ENCODE measurements at regions not wholly inside any gene's neighbourhood (a gene's known extent, or its start where the extent isn't known, plus 50 kb on each side); places are given as distances from the start of the nearest gene placed in this dataset.

DNA sequence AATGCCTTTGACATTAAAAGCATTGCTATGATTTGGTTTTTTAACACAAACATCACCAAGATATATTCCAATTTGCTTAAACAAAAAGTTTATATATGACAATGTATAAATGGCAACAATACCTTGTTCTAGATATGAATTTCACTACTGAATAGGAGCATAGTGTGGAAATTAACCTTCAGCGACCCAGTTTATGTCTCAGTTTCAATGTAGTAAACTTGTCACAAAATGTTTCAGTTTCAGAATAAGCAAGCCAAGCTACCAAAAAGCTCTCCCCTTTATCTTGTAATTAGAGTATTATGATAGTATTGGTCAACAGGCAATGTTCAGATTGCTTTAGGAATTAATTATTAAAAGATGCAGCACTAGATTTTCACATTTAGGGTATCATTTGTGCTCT, 99.6 kb upstream of the PCDH15 start:
- ATAC-seq (replicated peaks) (no peak), DNase-seq (no peak)
- no peak overlapping the region for H3K27ac Mint-ChIP-seq
- peaks cover 3% of the 10 kb centered on the region for H3K36me3 Mint-ChIP-seq (ENCODE audit: insufficient read depth)
- H3K27me3 Mint-ChIP-seq: no peaks in the 10 kb centered on the region
- peaks cover 4 to 8% of the 10 kb centered on the region in 2 donors for H3K9me3 Mint-ChIP-seq
- H3K4me3 Mint-ChIP-seq: no peak overlapping the region
- no peaks in the 10 kb centered on the region for H3K4me1 Mint-ChIP-seq (ENCODE audit: low read depth in 2 of 2)

- no peak overlapping the region for H3K4me3 Mint-ChIP-seq
- H3K4me1 Mint-ChIP-seq (ENCODE audit: low read depth in 2 of 2): no peaks in the 10 kb centered on the region
- H3K36me3 Mint-ChIP-seq (ENCODE audit: insufficient read depth): no peaks in the 10 kb centered on the region
- no peaks in the 10 kb centered on the region for H3K9me3 Mint-ChIP-seq
- DNase-seq: no peak
- no peak for ATAC-seq (replicated peaks)
- no peak overlapping the region for H3K27ac Mint-ChIP-seq
- no peaks in the 10 kb centered on the region for H3K27me3 Mint-ChIP-seq
These were observed 80.0 kb upstream of the PCDH15 start for GRCh38 chr10:54880996-54881395.

DNA sequence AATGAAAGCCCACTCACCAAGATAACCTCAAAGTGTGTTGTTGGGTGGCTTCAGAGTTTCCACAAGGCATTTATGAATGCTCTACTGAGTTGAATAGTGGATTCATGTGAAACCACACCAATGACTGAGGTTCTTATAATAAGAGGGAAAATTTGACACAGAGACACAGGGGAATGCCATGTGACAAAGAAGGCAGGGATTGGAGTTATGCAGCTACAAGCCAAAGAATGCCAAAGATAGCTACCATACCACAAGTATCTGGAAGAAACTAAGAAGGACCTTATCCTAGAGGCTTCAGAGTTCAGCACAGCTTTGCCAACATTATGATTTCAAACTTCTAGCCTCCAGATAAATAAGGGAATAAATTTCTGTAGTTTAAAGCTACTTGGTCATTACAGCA, 68.0 kb upstream of the PCDH15 start:
- Mint-ChIP-seq H3K36me3 (ENCODE audit: insufficient read depth) (no peaks in the 10 kb centered on the region), H3K27ac (no peak overlapping the region), H3K4me3 (no peak overlapping the region), H3K9me3 (peaks cover 6 to 13% of the 10 kb centered on the region in 2 donors), H3K27me3 (no peaks in the 10 kb centered on the region), H3K4me1 (ENCODE audit: low read depth in 2 of 2) (no peaks in the 10 kb centered on the region)
- ATAC-seq (replicated peaks) (no peak), DNase-seq (no peak)

DNA sequence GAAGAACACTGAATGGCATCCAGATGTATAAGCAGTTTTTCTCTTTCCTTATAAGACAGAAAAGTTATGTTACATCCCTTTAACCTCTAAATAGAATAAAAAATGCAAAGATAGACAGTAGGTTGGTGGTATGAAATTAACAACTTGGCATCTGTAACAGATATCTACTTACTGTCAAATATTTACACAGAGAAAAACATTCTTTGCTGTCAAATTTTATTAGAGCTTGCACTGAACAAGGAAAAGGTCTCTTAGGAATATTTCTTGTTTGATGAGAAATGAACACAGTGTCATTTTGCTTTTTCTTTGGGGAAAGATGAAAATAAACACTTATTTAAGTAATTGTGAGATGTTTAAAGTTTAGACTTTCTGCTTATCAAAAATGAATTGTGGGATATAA, 65.6 kb upstream of the PCDH15 start:
- Mint-ChIP-seq H3K27me3 (no peaks in the 10 kb centered on the region), H3K9me3 (peaks cover 5 to 17% of the 10 kb centered on the region in 2 donors), H3K4me1 (ENCODE audit: low read depth in 2 of 2) (no peaks in the 10 kb centered on the region), H3K36me3 (ENCODE audit: insufficient read depth) (no peaks in the 10 kb centered on the region), H3K4me3 (no peak overlapping the region), H3K27ac (no peak overlapping the region)
- DNase-seq (no peak), ATAC-seq (replicated peaks) (no peak)

DNA sequence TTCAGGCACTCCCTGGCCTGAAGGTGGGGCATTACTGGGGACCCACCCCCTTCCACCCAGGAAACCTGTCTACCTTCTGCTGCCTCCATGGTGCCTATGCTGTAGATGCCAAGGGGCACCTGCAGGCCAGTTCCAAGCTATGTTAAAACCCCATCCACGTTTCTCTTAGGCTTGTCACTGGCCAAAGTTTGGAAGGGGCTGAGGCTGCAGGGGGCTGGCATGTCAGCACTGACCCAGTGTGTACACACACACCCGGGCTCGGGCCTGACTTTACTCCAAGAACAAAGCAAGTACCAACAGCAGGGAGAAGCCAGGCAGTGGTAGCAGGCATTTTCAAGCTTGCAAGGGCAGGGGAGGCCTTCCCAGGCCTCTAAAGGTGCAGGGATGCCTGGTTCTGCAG, 53.8 kb upstream of the PCDH15 start:
- no peaks in the 10 kb centered on the region for H3K27me3 Mint-ChIP-seq
- H3K27ac Mint-ChIP-seq: no peak overlapping the region
- H3K4me1 Mint-ChIP-seq (ENCODE audit: low read depth in 2 of 2): no peaks in the 10 kb centered on the region
- no peak overlapping the region for H3K4me3 Mint-ChIP-seq
- ATAC-seq (replicated peaks) (no peak), DNase-seq (no peak)
- H3K36me3 Mint-ChIP-seq (ENCODE audit: insufficient read depth): no peaks in the 10 kb centered on the region
- H3K9me3 Mint-ChIP-seq: peaks cover 2 to 5% of the 10 kb centered on the region in 2 donors

DNA sequence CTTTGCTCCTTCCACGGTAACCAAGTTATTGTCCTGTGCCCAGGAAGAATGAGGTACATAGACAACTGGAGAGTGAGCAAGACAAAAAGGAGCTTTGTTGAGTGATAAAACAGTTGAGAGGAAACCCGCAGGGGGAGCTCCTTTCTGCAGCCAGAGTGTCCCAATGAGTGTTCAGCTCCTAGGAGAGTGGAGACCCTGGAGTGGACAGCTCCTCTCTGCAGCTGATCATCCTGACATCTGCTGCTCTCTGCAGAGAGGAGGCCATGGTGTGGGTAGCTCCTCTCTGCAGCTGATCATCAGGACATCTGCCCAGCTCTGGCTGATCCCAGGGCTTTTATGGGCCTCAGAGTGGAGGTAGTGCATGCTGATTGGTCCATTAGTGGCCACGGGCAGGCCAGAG, 53.4 kb upstream of the PCDH15 start:
- no peak for DNase-seq
- no peaks in the 10 kb centered on the region for H3K36me3 Mint-ChIP-seq (ENCODE audit: insufficient read depth)
- peaks cover 2 to 7% of the 10 kb centered on the region in 2 donors for H3K9me3 Mint-ChIP-seq
- no peak for ATAC-seq (replicated peaks)
- H3K4me1 Mint-ChIP-seq (ENCODE audit: low read depth in 2 of 2): no peaks in the 10 kb centered on the region
- no peak overlapping the region for H3K27ac Mint-ChIP-seq
- no peak overlapping the region for H3K4me3 Mint-ChIP-seq
- no peaks in the 10 kb centered on the region for H3K27me3 Mint-ChIP-seq

DNA sequence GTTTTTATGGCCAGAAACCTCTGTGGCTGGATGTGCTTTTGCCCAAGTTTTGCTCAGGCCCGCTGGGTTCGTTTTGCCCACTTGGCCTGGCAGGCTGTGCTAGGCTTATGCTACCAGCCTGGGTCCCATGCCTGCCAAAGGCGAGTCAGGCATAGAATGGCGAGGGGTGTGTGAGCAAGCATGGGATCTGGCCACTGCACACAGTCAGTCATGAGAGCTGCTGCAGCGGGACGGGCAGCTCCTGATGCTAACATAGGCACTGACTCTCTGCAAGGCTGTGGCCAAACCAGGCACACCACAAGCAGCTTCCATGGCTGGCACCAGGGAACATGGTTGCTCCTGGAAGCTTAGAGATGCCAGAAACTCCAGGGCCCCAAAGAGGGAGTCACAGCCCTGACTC, 52.9 kb upstream of the PCDH15 start:
- Mint-ChIP-seq H3K27me3 (no peaks in the 10 kb centered on the region), H3K27ac (no peak overlapping the region), H3K4me3 (no peak overlapping the region), H3K36me3 (ENCODE audit: insufficient read depth) (no peaks in the 10 kb centered on the region), H3K9me3 (peaks cover 2 to 12% of the 10 kb centered on the region in 2 donors), H3K4me1 (ENCODE audit: low read depth in 2 of 2) (no peaks in the 10 kb centered on the region)
- DNase-seq (no peak), ATAC-seq (replicated peaks) (no peak)

Data from effector memory CD8-positive, alpha-beta T cell (primary cell).